Right atrium auricular region (tissue), 2 donors: ENCODE measurements at regions not wholly inside any gene's neighbourhood (a gene's known extent, or its start where the extent isn't known, plus 50 kb on each side); places are given as distances from the start of the nearest gene placed in this dataset.

ENCODE experiments used
- DNase-seq: peaks from one replicate; pipeline ENCODE4 v3.0.0-alpha.2; 2019; ENCODE audit warnings: low spot score
- H3K27ac ChIP-seq, 2 donors: fragments of 200-600 bp; sonication (generic); 1 replicate in 1 of 2; 2 replicates in 1 of 2; pipeline ENCODE4 v1.5.1; 2016 to 2019
- H3K27me3 ChIP-seq, 2 donors: fragments of 200-600 bp; sonication (generic); one replicate each; pipeline versions ENCODE4 v1.5.1 to v1.6.0; 2017 to 2019
- H3K36me3 ChIP-seq: fragments of 200-600 bp; sonication (generic); one replicate; pipeline ENCODE4 v1.5.1; 2016
- H3K4me1 ChIP-seq, 2 donors: fragments of 200-600 bp; sonication (generic); one replicate each; pipeline versions ENCODE4 v1.5.1 to v1.6.0; 2017 to 2019
- H3K4me3 ChIP-seq, 2 donors: fragments of 200-600 bp; sonication (generic); 1 replicate in 1 of 2; 2 replicates in 1 of 2; pipeline ENCODE4 v1.5.1; 2017 to 2019; ENCODE audit warnings: mild to moderate bottlenecking in 1 of 2, moderate library complexity in 1 of 2
- H3K9me3 ChIP-seq, 2 donors: fragments of 200-600 bp; sonication (generic); one replicate each; pipeline ENCODE4 v1.5.1; 2019
- CTCF ChIP-seq, 2 donors: fragments of 200-600 bp; sonication (generic); IDR thresholded peaks; one replicate each; pipeline ENCODE4 v1.5.1; 2019; ENCODE audit warnings: antibody characterized with exemption in 2 of 2

GRCh38 chr6:120652506-120652905 lies 681.8 kb downstream of the TBC1D32 start:
- Histone ChIP-seq H3K27ac (no peak overlapping the region), H3K4me3 (no peak overlapping the region), H3K27me3 (no peaks in the 10 kb centered on the region), H3K36me3 (no peaks in the 10 kb centered on the region), H3K9me3 (no peaks in the 10 kb centered on the region), H3K4me1 (no peaks in the 10 kb centered on the region)
- no peak for DNase-seq
- no peak for TF ChIP-seq CTCF (IDR thresholded peaks at IDR 0.05)

- TF ChIP-seq CTCF (IDR thresholded peaks at IDR 0.05) = no peak
- Histone ChIP-seq H3K27ac (no peak overlapping the region), H3K9me3 (no peaks in the 10 kb centered on the region), H3K36me3 (no peaks in the 10 kb centered on the region), H3K4me3 (no peak overlapping the region), H3K27me3 (no peaks in the 10 kb centered on the region), H3K4me1 (no peaks in the 10 kb centered on the region)
- no peak for DNase-seq
These were observed 685.6 kb downstream of the TBC1D32 start for GRCh38 chr6:120648713-120649112.

GRCh38 chr6:120646101-120646500 lies 688.2 kb downstream of the TBC1D32 start:
- no peak overlapping the region for H3K27ac ChIP-seq
- H3K9me3 ChIP-seq = no peaks in the 10 kb centered on the region
- H3K4me3 ChIP-seq = no peak overlapping the region
- H3K36me3 ChIP-seq = no peaks in the 10 kb centered on the region
- TF ChIP-seq CTCF (IDR thresholded peaks at IDR 0.05) = no peak
- no peaks in the 10 kb centered on the region for H3K4me1 ChIP-seq
- no peak for DNase-seq
- H3K27me3 ChIP-seq = no peaks in the 10 kb centered on the region

GRCh38 chr6:120632975-120633374 lies 701.3 kb downstream of the TBC1D32 start:
- no peaks in the 10 kb centered on the region for H3K27me3 ChIP-seq
- no peak for DNase-seq
- H3K36me3 ChIP-seq = no peaks in the 10 kb centered on the region
- H3K9me3 ChIP-seq = peaks cover 0 to 3% of the 10 kb centered on the region in 2 donors
- TF ChIP-seq CTCF (IDR thresholded peaks at IDR 0.05) = no peak
- H3K27ac ChIP-seq = no peak overlapping the region
- H3K4me1 ChIP-seq = no peaks in the 10 kb centered on the region
- no peak overlapping the region for H3K4me3 ChIP-seq

GRCh38 chr6:120627612-120628011 lies 706.7 kb downstream of the TBC1D32 start:
- no peak for DNase-seq
- H3K4me1 ChIP-seq = no peaks in the 10 kb centered on the region
- H3K36me3 ChIP-seq = no peaks in the 10 kb centered on the region
- H3K9me3 ChIP-seq = no peaks in the 10 kb centered on the region
- no peaks in the 10 kb centered on the region for H3K27me3 ChIP-seq
- H3K27ac ChIP-seq = no peak overlapping the region
- no peak overlapping the region for H3K4me3 ChIP-seq
- TF ChIP-seq CTCF (IDR thresholded peaks at IDR 0.05) = no peak

GRCh38 chr6:120622127-120622631 lies 712.1 kb downstream of the TBC1D32 start:
- no peak for TF ChIP-seq CTCF (IDR thresholded peaks at IDR 0.05)
- Histone ChIP-seq H3K27ac (no peak overlapping the region), H3K27me3 (no peaks in the 10 kb centered on the region)

More at GRCh38 chr6:120622127-120622631, 712.1 kb downstream of the TBC1D32 start:
- Histone ChIP-seq H3K36me3 (no peaks in the 10 kb centered on the region), H3K9me3 (no peaks in the 10 kb centered on the region), H3K4me1 (no peaks in the 10 kb centered on the region), H3K4me3 (no peak overlapping the region)
- no peak for DNase-seq
